HG02610 (cell line): ENCODE measurements at regions not wholly inside any gene's neighbourhood (a gene's known extent, or its start where the extent isn't known, plus 50 kb on each side); places are given as distances from the start of the nearest gene placed in this dataset.
"Not testable (repeated sequence)": the region's sequence is repeated elsewhere in the genome, so short reads cannot be mapped to it uniquely, and the experiment has no call there.

Experiments
- ATAC-seq: cut with Tn5 transposase; IDR thresholded peaks from one replicate; pipeline ENCODE4 v1.9.1; 2021; ENCODE audit warnings: mild to moderate bottlenecking, moderate library complexity; ENCODE audit not compliant: unreplicated experiment

DNA sequence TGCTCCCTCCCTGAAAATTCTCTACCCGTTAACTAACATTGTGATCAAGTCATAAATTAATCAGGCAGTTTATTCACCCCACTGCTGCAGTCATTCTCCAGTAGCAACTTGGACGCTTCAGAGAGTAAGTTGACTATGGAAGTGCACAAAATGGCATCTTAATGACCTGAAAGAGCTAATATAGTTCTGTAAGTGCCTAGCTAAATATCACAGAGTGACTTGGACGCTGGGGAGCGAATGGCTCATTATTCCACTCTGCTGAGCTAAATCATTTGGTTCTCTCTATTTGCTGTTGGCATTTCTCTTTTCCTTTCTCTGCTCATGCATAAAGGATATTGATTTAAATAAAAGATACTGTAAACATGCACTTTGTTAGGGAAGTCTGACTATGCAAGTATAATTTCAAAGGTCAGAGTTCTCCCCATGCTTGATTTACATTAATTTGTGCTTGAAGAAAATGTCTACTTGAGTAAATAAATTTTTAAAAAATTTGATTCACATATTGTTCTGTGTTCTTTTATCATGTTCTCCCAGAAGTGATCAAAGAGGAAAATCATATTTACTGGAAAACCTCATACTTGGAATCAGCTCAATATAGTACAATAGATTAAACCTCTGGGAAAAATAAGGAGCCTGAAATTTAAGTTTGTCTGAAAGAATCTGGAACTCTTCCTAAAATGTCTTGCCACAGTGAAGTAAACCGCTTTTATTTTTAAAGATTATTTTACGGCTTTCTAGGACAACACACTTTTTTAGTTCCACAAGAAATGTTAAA lies 169.5 kb upstream of the HAPLN1 start:
- ATAC-seq = no peak

DNA sequence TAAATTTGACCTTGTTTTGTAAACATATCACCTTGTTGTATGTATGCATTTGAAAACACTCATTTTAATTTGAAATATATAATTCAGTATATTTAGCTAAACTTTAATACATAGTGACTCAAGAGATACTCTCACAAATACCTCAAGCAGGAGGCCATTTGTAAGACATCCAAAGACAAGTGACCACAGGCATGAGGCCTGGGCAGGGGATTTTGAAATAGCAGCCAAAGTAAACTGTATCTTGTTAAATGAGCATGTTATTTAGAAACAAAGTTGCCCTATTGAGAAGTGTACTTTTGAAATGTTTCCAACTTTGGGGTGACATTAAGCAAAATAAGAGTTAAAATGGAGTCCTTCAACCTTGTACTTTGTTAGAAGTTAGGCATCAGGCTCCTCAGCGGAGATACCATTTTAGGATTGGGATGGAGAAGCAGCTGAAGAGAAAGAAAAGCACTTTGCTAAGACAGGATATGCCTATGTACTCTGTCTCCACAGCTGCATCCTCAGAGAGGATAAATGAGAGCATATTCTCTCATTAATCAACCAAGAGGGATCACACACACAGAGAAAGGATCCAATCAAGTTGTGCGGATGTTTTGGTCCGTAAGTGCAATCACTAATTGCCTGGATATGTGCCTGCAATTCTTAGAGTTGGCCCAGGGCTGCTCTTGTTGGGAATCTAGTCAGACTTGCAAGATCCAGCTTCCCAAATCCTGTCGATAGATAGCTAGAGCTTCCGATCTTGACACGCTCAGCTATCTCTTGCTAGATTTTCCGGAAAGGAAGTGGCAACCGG lies 157.5 kb upstream of the HAPLN1 start:
- ATAC-seq = no peak

DNA sequence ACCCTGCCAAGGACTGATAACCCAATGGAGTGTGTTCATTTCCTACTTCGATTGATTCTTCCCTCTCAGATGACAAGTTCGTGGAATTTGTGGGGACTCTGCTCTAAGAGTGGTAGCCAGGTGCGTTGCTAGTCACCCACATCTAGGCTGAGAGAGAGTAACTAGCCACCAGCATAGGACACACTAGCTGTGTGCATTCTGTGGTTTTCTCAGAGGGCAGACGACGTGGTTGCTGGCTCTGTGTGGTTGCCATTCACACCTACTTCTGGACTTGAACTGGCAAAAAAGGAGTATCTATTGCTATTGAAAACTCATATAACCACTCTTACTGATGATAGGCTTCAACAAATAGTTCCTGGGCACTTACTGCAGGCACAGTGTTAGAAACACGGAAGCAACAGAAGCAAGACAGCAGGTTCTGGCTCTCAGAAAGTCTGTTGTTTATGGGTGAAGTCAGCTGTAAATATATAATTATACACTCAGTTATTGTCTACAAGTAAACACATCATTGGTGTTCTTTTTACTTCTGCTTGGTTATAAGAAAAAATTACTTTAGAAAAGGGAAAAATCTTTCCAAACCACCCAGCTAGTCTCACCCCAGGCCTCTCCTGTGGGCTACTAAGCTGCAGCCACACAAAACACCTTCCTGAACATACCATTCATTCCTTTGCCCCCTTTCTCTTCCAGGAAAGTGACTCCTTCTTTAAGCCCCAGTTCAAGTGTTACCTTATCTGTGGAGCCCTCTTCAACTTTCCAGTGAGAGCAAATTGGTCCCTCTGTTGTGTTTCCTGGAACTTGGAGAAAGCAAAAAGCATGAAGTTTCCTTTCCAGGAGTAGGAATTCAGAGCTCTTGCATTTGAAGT lies 151.1 kb upstream of the HAPLN1 start:
- ATAC-seq = no peak

DNA sequence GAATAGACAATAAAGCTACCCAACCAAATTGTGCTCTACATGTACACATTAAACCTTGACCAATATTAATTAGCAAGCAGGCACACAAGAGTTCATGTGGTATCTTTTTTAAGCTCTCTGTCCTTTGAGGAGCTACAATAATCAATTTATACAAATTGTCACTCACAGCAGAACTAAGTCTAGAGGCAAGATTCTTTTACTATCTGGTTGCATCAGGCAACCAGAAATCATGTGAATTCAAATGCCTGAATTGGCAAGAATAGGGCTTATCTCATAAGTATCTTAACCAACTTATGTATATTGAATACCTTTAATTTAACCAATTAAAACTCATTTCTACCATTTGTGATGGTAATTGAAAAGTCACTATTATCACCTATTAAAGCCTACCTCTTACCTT lies 145.5 kb upstream of the HAPLN1 start:
- no peak for ATAC-seq

DNA sequence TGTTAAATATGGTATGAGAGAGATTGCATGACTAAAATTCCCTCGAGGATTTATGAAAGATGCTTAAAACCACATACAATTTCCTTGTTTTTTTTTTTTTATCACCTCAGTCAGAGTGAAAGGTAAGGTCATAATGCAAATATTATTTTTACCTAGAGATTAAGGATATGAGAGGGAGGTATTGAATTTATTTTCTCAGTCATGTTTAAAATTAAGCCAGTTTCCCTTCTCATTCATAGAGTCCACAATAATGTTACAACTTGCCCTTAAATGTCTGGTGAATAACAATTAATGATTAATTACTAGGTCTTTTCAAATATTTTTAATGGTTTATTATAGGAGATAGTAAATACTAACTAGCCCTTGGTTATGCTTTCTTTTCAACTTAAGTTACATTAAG lies 144.9 kb upstream of the HAPLN1 start:
- no peak for ATAC-seq

DNA sequence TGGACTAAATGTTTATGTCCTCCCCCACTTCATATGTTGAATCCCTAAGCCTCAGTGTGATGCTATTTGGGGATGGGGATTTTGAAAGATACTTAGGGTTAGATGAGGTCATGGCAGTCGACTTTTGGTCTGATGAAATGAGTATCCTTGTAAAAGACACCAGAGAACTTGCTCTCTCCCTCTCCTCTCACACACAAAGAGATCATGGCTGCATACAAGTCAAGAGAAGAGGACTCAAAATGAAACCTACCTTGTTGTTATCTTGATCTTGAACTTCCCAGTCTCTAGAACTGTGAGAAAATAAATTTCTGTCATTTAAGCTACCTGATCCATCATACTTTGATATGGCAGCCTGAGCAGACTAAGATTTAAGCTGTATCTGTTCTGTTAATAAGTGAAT lies 144.0 kb upstream of the HAPLN1 start:
- peak; percentile 86 for ATAC-seq

DNA sequence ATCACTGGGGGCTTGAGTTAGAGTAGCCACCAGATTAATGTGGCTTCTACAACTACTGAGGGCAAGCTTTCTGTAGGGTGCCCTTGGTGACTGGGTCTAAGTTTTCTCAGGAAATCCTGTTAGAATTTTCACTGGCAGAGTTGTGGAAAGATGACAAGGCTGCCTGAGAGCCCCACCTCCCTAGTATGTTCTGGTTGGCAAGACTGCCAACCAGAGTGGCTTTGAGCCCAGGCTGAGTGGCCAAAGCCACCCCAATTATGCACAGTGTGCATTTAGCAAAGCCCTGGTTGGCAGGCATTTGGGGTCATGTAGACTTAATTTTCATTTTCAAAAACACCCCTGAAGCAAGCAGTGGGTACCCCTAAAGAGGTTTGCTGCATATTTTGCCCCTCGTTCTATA lies 136.7 kb upstream of the HAPLN1 start:
- no peak for ATAC-seq

DNA sequence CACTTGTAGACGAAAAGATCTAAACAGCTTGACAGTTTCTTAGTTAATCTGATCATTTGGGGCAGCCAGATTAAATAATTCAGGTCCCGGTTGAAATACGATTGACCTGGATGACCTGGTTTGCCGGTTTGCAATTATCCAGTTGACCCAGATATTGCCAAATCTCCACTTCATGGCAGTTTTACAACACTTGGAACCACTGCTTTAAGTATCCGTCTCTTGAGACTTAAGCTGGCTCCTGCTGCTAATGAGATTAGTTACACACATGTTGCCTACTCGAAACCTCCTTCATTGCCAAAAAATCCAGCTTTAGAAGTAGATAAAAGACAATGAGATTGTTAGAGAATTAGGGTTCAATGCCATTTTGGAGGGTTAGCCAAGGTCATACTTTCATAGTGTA lies 136.2 kb upstream of the HAPLN1 start:
- no peak for ATAC-seq

DNA sequence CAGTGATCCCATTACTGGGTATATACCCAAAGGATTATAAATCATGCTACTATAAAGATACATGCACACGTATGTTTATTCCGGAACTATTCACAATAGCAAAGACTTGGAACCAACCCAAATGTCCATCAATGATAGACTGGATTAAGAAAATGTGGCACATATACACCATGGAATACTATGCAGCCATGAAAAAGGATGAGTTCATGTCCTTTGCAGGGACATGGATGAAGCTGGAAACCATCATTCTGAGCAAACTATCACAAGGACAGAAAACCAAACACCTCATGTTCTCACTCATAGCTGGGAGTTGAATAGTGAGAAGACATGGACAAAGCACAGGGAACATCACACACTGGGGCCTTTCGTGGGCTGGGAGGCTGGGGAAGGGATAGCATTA lies 129.8 kb upstream of the HAPLN1 start:
- ATAC-seq = not testable (repeated sequence)

DNA sequence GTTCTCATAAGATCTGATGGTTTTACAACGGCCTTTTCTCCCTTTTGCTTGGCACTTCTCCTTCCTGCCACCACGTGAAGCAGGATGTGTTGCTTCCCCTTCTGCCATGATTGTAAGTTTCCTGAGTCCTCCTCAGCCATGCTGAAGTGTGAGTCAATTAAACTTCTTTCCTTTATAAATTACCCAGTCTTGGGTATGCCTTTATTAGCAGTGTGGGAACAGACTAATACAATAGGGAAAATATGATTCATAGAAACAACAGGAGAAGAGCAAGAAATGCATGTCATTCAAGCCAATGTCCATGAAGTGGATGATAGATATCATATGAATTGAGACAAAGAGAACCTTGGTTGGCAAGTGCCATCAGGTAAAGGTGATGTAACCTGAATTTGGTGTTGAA lies 128.3 kb upstream of the HAPLN1 start:
- ATAC-seq = no peak

DNA sequence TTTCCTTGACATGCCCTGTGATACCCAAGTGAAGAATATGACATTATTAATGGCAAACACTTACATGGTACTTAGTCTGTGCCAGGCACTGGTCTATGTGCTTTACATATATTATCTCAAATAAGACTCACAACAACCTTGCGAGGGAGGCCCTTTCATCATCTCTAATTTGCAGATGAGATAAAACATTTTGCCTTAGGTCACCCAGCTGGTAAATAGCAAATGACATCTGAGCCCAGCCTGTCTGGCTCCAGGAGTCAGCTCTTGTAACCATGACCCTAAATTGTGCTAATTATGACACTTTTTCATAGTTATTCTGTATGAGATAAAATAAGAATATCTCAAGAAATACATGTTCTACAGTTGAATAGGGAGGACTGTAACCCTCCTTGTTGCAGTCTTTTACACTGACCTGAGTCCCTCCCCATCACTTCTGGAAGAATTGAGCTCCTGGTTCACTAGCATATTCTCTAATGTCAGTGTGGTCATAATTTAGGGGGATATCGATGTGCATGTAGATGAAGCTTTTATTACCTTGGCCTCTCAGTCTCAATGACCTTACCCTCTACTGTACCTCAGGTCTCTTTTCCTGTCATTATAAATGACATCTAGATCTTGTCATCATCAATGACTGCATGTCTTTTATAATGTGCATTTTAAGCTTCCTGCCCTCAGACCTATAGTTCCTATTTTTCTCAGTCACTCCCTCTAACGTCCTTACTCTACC lies 126.1 kb upstream of the HAPLN1 start:
- ATAC-seq = no peak

DNA sequence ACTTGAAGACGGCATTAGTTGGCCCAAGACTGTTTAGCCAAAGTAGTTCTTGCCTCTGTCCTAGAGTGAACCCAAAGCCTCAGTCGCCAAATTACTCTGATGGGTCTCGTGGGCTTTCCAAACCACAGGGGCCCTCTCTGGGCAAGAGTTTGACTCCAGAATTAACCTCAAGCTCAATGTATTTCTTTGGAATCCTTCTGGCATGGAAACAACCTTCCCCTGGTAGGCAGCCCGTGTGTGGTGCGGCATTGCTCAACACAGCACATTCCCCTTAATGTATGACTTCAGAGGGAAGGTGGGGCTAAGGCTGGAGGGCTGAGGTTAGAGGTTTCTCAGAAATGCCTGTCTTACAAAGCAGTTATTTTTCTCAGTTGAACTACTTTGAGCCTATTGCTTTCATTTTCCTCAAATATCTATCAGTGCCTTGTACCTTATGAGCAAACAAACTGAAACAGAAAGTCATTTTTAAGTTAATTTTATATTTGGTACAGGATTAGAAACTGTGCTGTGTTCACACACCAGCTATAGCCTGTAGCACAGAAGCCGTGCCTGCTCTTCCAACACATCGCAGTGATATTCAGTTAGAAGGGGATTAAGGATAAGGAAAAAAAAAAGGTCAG lies 123.9 kb upstream of the HAPLN1 start:
- peak; percentile 99 for ATAC-seq

DNA sequence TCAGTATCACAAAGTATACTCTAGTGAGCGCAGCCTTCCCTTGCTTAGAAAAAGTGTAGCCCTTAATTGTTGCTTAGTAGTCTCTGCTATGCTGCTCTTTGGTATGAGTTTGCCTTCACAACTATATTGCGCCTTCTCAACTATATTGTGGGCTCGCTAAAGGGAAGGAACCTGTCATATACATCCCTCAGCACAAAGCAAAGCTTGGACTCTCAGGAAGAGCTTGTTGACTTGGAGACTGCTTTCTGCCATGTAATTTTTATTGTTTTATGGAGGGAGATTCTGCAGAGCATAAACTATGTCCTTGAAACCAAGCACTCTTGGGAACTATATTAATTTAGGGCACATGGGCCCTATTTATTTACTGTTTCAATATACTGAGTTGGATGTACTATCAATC lies 119.1 kb upstream of the HAPLN1 start:
- ATAC-seq = no peak

DNA sequence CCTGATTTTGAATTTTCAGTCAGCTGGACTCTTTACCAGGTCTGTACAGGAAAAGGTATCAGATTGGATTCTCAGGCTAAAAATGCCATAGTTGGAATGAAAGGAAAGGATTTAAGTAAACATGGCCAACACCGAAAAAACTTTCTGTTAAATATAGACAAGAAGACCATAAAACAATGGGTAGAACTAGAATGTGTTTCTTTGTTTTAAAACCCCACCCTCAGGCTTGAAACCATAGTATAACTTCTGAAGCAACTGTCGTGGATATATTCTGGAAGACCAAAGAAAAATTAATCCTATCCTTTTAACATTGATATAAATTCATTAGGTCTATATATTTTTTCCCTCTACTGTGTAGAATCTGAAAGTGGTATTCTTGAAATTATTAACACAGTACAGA lies 118.6 kb upstream of the HAPLN1 start:
- ATAC-seq = no peak

DNA sequence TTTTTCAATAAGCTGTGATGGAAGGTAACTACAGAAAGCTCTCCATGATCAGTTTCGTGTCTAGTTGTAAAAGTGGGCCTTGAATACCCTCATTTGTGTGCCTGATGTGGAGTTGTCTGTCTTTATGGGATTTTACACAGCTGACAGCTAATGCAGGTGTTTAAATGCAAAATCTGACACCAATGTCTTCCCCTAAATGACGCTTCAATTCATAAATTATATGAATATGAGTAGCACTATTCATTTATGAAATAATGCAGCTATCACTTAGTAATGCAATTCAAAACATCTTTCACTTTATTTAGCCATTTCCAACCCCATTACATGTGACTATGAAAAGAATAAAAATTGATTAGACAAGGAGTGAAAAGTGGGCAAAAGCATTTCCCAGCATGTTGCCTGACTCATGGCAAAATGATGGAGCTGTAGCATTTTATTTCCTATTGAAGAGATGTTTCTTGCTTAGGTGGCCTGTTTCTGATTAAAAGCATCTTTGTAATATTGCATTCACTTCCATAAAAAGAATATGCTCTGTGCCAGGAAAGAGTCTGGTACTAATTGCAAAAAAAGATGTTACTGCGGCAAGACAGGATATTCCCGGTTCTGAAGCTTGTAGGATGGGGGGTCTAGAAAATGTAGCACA lies 116.7 kb upstream of the HAPLN1 start:
- no peak for ATAC-seq

DNA sequence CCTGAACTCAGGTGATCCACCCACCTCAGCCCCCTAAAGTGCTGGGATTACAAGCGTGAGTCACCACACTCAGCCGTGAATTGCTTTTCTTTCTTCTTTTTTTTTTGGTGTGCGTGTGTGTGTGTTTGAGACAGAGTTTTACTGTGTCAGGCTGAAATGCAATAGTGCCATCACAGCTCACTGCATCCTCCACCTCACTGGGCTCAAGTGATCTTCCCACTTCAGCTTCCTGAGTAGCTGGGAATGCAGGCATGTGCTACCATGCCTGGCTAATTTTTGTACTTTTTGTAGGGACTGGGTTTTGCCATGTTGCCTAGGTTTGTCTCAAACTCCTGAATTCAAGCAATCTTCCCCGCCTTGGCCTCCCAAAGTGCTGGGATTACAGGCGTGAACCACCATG lies 113.7 kb upstream of the HAPLN1 start:
- ATAC-seq = no peak

DNA sequence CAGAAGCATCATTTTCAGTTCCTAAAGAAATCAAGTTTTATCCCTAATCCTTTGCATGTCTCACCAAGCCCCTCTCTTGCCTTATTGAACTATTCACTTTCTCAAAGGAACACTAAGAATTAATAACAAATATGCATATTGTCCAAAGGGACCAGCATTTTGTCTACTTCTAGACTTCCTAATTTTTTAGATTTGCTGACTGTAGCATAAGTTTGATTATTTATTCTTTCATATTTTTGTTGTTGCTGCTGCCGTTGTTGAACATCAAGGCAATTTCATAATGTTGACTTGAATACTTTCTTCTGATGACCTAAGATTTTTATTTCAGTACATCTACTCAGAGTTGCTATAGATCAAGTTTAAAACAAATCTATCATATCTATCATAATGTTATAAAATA lies 111.2 kb upstream of the HAPLN1 start:
- ATAC-seq = no peak

DNA sequence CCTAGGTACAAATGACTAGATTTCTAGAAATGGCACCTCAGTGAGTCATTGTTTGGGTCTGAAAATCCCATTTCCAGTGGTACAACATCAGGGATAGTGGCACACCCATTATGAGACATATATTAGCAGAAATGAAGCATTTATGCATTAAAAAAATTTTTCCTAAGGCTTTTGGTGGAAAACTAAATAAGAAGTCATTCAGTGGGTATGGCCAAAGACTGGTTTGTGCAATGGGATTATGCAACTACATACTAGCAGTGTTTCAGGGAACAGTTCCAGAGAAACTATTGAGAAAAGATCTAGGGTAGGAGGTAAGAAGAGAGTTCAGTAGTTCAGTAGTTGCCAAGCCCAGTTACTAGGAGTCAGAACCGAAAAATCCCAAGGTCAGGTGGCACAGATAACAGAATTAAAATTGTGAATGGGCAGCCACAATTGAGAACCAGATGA lies 106.5 kb upstream of the HAPLN1 start:
- ATAC-seq = no peak

DNA sequence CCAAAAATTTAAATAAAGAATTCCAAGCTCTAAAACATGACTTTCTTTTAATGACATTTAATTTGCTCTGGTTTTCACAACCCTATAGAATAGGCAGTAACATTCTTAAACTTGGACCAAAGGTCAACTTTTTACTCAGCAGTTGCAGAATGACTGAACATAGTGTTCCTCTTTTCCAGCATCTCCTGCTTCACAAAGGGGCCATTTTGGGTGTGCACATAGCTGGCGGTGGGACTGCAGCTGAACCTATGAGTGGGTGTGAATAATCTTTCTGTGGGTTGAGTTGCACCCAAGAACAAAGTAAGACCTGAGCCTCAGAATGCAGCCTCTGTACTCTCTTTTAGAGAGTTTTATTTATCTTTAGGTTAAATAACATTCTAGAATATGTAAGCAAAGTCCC lies 96.9 kb upstream of the HAPLN1 start:
- ATAC-seq = peak; percentile 60

DNA sequence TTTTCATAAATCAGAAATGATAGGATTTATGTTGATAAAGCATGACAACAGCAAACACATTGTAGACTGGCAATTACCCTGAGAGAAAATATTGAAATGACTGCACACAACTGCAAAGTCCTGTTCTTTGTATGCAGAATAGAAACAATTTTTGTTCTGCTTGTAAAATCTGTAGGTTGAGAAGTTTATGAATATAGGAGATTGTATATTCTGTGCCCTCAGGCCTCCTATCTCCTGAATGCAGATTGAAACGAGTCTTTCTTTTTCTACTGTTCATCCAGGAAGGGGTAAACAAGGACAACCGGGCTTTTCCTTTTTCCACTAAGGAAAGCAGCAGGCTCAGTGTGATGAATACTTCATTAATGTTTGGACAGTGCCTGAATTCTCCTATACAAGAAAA lies 95.0 kb upstream of the HAPLN1 start:
- ATAC-seq = no peak
